AG04449 (cell line): ENCODE measurements at regions not wholly inside any gene's neighbourhood (a gene's known extent, or its start where the extent isn't known, plus 50 kb on each side); places are given as distances from the start of the nearest gene placed in this dataset.

ENCODE experiments used
- CTCF ChIA-PET: fragments of 350-600 bp; formaldehyde crosslinking; extraction: SDS; loops from one replicate; lab custom pipeline; 2021; ENCODE audit warnings: antibody characterized with exemption; lab: Yijun Ruan, JAX
- POLR2A ChIA-PET: fragments of 400-600, 350-600 bp; formaldehyde crosslinking; extraction: SDS; loops from one replicate; lab custom pipeline; 2020; ENCODE audit warnings: antibody characterized with exemption, inconsistent platforms; lab: Yijun Ruan, JAX
- DNase-seq: peaks from one replicate; pipeline ENCODE4 v3.0.0-alpha.2; 2010; ENCODE audit warnings: low read depth, low spot score
- H3K4me3 ChIP-seq: 2 replicates; pipeline ENCODE4 v1.5.1; 2011; ENCODE audit warnings: low read depth, mild to moderate bottlenecking, control low read depth, low read length
- TF ChIP-seq, protein P1 (sequence below): IDR thresholded peaks from one replicate; pipeline ENCODE4 v1.5.1; 2011; ENCODE audit warnings: mild to moderate bottlenecking, moderate library complexity, low read length, control low read depth, inconsistent platforms; ENCODE audit not compliant: insufficient read depth; ENCODE audit errors: missing control alignments

DNA sequence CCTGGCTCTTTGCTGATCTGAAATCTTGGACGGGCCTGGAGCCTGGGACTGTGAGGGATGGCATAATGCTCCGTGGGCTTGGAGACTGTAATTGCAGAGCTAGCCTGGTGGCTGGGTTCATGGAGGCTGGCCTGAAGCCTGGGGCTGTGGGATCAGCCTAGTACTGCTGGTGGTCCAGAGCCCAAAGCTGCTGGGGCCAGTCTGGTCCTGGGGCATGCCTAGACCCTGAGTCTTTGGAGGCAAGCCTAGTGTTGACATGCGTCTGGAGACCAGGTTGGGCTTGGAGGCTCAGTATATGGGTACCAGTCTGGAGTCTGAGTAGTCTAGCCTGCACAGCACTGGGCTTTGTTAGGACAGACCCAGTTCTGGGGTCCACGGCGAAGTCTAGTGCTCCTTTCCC lies 172.0 kb upstream of the ZC4H2 start:
- TF ChIP-seq, protein P1, sequence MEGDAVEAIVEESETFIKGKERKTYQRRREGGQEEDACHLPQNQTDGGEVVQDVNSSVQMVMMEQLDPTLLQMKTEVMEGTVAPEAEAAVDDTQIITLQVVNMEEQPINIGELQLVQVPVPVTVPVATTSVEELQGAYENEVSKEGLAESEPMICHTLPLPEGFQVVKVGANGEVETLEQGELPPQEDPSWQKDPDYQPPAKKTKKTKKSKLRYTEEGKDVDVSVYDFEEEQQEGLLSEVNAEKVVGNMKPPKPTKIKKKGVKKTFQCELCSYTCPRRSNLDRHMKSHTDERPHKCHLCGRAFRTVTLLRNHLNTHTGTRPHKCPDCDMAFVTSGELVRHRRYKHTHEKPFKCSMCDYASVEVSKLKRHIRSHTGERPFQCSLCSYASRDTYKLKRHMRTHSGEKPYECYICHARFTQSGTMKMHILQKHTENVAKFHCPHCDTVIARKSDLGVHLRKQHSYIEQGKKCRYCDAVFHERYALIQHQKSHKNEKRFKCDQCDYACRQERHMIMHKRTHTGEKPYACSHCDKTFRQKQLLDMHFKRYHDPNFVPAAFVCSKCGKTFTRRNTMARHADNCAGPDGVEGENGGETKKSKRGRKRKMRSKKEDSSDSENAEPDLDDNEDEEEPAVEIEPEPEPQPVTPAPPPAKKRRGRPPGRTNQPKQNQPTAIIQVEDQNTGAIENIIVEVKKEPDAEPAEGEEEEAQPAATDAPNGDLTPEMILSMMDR = no peak
- POLR2A ChIA-PET = no interaction called here
- no peak overlapping the region for H3K4me3 ChIP-seq
- CTCF ChIA-PET = no interaction called here
- no peak for DNase-seq

DNA sequence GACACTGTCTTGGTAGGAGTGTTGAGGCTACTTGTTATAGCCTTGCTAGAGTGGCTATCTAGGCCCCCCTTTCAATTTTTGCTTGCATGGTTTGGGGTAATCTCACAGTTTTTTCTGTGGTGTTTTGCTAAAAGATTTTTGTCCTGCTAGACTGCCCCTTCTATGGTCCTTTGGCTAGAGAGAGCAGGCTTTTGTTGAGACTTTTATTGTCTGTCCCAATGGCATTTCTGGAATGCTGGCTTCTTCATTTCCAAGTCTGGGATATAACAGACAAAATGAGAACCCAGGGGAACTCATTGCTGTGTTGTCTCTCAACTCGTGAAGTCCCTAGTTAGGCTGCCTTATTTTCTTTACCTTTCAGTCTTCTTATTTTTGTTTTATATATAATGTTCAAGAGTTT lies 160.2 kb upstream of the ZC4H2 start:
- TF ChIP-seq, protein P1 = no peak
- POLR2A ChIA-PET = no interaction called here
- no peak for DNase-seq
- CTCF ChIA-PET = no interaction called here
- no peak overlapping the region for H3K4me3 ChIP-seq

DNA sequence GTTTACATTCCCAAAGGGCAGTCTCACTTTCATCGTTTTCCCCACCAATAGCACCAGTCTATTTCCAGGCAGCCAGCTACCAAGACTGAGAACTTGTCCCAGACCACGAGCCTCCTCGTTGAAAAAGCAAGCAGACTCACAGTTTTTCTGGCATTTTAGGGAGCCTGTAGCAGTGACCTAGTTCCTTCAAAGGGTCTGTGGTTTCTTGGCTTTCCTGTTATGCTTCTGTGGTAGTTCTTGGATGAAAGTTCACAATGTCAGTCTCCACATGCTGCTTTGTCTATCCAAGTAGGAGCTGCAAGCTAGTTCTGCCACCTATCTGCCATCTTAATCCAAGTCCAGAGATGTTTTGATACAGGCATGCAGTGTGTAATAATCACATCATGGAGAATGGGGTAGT lies 151.6 kb upstream of the ZC4H2 start:
- no peak for DNase-seq
- TF ChIP-seq, protein P1 = no peak
- H3K4me3 ChIP-seq = no peak overlapping the region
- ChIA-PET CTCF (no interaction called here), POLR2A (no interaction called here)

DNA sequence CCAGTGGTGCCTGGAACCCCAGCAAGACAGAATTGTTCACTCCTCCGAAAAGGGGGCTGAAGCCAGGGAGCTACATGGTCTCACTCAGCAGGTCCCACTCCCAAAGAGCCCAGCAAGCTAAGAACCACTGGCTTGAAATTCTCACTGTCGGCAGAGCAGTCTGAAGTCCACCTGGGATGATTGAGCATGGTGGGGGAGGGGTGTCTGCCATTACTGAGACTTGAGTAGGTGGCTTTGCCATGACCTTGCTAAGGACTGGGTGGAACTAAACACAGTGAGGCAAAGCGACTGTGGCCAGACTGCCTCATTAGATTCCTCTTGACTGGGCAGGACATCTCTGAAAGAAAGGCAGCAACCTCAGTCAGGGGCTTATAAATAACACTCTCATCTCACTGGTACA lies 122.6 kb upstream of the ZC4H2 start:
- ChIA-PET POLR2A (no interaction called here), CTCF (no interaction called here)
- TF ChIP-seq, protein P1 = no peak
- no peak overlapping the region for H3K4me3 ChIP-seq
- no peak for DNase-seq

DNA sequence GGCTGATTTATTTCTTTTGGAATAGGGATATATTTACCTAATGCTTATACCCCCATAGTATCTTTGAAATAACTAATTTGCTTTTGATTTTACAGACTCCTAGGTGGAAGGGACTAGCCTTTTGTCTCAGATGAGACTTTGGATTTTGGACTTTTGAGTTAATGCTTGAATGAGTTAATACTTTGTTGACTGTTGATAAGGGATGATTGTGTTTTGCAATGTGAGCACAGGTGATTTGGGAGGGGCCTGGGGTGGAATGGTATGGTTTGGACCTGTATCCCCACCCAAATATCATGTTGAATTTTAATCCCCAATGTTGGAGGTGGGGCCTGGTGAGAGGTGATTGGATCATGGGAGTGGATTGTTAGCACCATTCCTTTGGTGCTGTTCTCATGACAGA lies 117.4 kb upstream of the ZC4H2 start:
- H3K4me3 ChIP-seq = no peak overlapping the region
- TF ChIP-seq, protein P1 = no peak
- ChIA-PET CTCF (no interaction called here), POLR2A (no interaction called here)
- DNase-seq = no peak

DNA sequence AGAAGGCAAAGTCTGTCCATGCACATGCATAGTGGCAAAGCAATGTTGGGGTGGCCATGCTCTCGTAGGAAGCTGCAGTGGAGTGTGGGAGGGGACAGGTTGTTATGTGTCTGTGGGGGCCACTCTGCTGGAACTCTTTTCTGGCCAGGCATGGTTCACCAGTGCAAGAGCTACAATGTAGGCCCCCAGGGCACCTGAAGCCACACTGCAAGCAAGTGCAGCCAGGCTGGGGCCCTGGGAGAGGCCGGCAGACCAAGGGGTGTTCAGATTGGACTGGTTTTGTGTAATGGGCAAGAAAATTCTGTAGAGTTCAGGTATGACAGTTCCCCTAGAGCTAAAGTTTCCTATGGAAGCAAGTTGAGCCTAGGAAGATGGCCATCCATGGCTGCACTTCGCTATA lies 97.0 kb upstream of the ZC4H2 start:
- no peak overlapping the region for H3K4me3 ChIP-seq
- DNase-seq = no peak
- CTCF ChIA-PET = no interaction called here
- POLR2A ChIA-PET = no interaction called here
- TF ChIP-seq, protein P1 = no peak
